HEK293 (cell line): ENCODE measurements at regions not wholly inside any gene's neighbourhood (a gene's known extent, or its start where the extent isn't known, plus 50 kb on each side); places are given as distances from the start of the nearest gene placed in this dataset.

Experiments
- CTCF ChIA-PET: fragments of 350-600 bp; formaldehyde crosslinking; extraction: SDS; loops from one replicate; lab custom pipeline; 2021; ENCODE audit warnings: antibody characterized with exemption; lab: Yijun Ruan, JAX
- POLR2A ChIA-PET: fragments of 300-600 bp; formaldehyde crosslinking; extraction: SDS; loops from one replicate; lab custom pipeline; 2020; ENCODE audit warnings: antibody characterized with exemption, inconsistent platforms; lab: Yijun Ruan, JAX
- H3K27ac ChIP-seq: fragments of 200-500 bp; sonication (Bioruptor generic); 2 replicates; pipeline ENCODE4 v1.5.1; 2014; ENCODE audit warnings: low read depth, low read length, control low read depth, inconsistent platforms; ENCODE audit errors: extremely low read depth
- H3K36me3 ChIP-seq, 2 experiments: fragments of 200-500 bp in 1 of 2; sonication (Bioruptor generic) in 1 of 2; 1 replicate in 1 of 2; 2 replicates in 1 of 2; pipeline ENCODE4 v1.5.1; 2014 to 2017; ENCODE audit warnings: inconsistent platforms in 2 of 2, low read length in 2 of 2; ENCODE audit not compliant: control insufficient read depth in 2 of 2, insufficient read depth in 1 of 2
- H3K4me1 ChIP-seq: fragments of 200-500 bp; sonication (Bioruptor generic); 2 replicates; pipeline ENCODE4 v1.5.1; 2014; ENCODE audit warnings: mild to moderate bottlenecking, low read length, inconsistent platforms; ENCODE audit not compliant: control insufficient read depth, insufficient read depth
- H3K4me3 ChIP-seq: 2 replicates; pipeline ENCODE4 v1.5.1; 2011; ENCODE audit warnings: low read depth, mild to moderate bottlenecking, control low read depth, low read length, moderate library complexity
- H3K9me3 ChIP-seq: fragments of 200-500 bp; sonication (Bioruptor generic); 2 replicates; pipeline ENCODE4 v1.5.1; 2014; ENCODE audit warnings: low read depth, low read length, inconsistent platforms; ENCODE audit not compliant: control insufficient read depth, insufficient read depth
- GLIS1 ChIP-seq: fragments of 450-650 bp; formaldehyde crosslinking; IDR thresholded peaks from 2 replicates; pipeline ENCODE4 v1.5.1; 2016; ENCODE audit warnings: missing biosample characterization, missing genetic modification characterization
- KLF1 ChIP-seq: fragments of 450-650 bp; formaldehyde crosslinking; IDR thresholded peaks from 2 replicates; pipeline ENCODE4 v1.5.1; 2016; ENCODE audit warnings: missing biosample characterization, missing genetic modification characterization
- OSR2 ChIP-seq: fragments of 450-650 bp; formaldehyde crosslinking; IDR thresholded peaks from 2 replicates; pipeline ENCODE4 v1.5.1; 2016; ENCODE audit warnings: missing biosample characterization, missing genetic modification characterization
- OVOL3 ChIP-seq: fragments of 450-650 bp; formaldehyde crosslinking; IDR thresholded peaks from 2 replicates; pipeline ENCODE4 v1.5.1; 2016; ENCODE audit warnings: missing biosample characterization, missing genetic modification characterization
- PRDM1 ChIP-seq: fragments of 450-650 bp; formaldehyde crosslinking; IDR thresholded peaks from 2 replicates; pipeline ENCODE4; 2016; ENCODE audit warnings: missing biosample characterization, missing genetic modification characterization
- SP3 ChIP-seq: fragments of 450-650 bp; formaldehyde crosslinking; IDR thresholded peaks from 2 replicates; pipeline ENCODE4 v1.5.1; 2016; ENCODE audit warnings: missing biosample characterization, missing genetic modification characterization
- YY1 ChIP-seq: fragments of 450-650 bp; formaldehyde crosslinking; IDR thresholded peaks from 2 replicates; pipeline ENCODE4 v1.5.1; 2018; ENCODE audit warnings: missing biosample characterization, missing genetic modification characterization
- ZBTB20 ChIP-seq: fragments of 450-650 bp; formaldehyde crosslinking; IDR thresholded peaks from 2 replicates; pipeline ENCODE4 v1.5.1; 2016; ENCODE audit warnings: missing biosample characterization, missing genetic modification characterization
- ZNF146 ChIP-seq: fragments of 450-650 bp; formaldehyde crosslinking; IDR thresholded peaks from 2 replicates; pipeline ENCODE4 v1.5.1; 2016; ENCODE audit warnings: missing biosample characterization, missing genetic modification characterization
- ZNF169 ChIP-seq: fragments of 450-650 bp; formaldehyde crosslinking; IDR thresholded peaks from 2 replicates; pipeline ENCODE4 v1.5.1; 2016; ENCODE audit warnings: missing biosample characterization, missing genetic modification characterization
- ZNF366 ChIP-seq: fragments of 450-650 bp; formaldehyde crosslinking; conservative IDR thresholded peaks from 2 replicates; pipeline ENCODE4 v1.5.1; 2016; ENCODE audit warnings: missing biosample characterization, missing genetic modification characterization
- ZNF37A ChIP-seq: fragments of 450-650 bp; IDR thresholded peaks from 2 replicates; pipeline ENCODE4 v1.5.1; 2018; ENCODE audit warnings: missing biosample characterization, missing genetic modification characterization
- ZNF416 ChIP-seq: fragments of 450-650 bp; formaldehyde crosslinking; IDR thresholded peaks from 2 replicates; pipeline ENCODE4 v1.5.1; 2016; ENCODE audit warnings: missing biosample characterization, missing genetic modification characterization
- ZNF529 ChIP-seq: fragments of 450-650 bp; formaldehyde crosslinking; IDR thresholded peaks from 2 replicates; pipeline ENCODE4 v1.5.1; 2017; ENCODE audit warnings: missing genetic modification characterization, missing biosample characterization; ENCODE audit not compliant: insufficient replicate concordance
- ZNF571 ChIP-seq: fragments of 450-650 bp; formaldehyde crosslinking; IDR thresholded peaks from 2 replicates; pipeline ENCODE4 v1.5.0; 2017; ENCODE audit warnings: missing biosample characterization, missing genetic modification characterization
- ZNF585B ChIP-seq: fragments of 450-650 bp; formaldehyde crosslinking; IDR thresholded peaks from 2 replicates; pipeline ENCODE4 v1.5.1; 2016; ENCODE audit warnings: missing biosample characterization, missing genetic modification characterization
- ZNF707 ChIP-seq: fragments of 450-650 bp; formaldehyde crosslinking; IDR thresholded peaks from 2 replicates; pipeline ENCODE4 v1.5.1; 2016; ENCODE audit warnings: missing biosample characterization, missing genetic modification characterization
- ZNF776 ChIP-seq: fragments of 450-650 bp; formaldehyde crosslinking; IDR thresholded peaks from 2 replicates; pipeline ENCODE4 v1.5.0; 2017; ENCODE audit warnings: missing biosample characterization, missing genetic modification characterization, borderline replicate concordance
- ZNF843 ChIP-seq: fragments of 450-650 bp; formaldehyde crosslinking; IDR thresholded peaks from 2 replicates; pipeline ENCODE4 v1.5.1; 2016; ENCODE audit warnings: missing biosample characterization, missing genetic modification characterization
- TF ChIP-seq, protein P1 (sequence below): fragments of 450-650 bp; formaldehyde crosslinking; IDR thresholded peaks from 2 replicates; pipeline ENCODE4 v1.5.1; 2016; ENCODE audit warnings: missing biosample characterization, missing genetic modification characterization
- TF ChIP-seq, protein P2 (sequence below): fragments of 450-650 bp; formaldehyde crosslinking; IDR thresholded peaks from 2 replicates; pipeline ENCODE4 v1.5.1; 2016; ENCODE audit warnings: missing biosample characterization, missing genetic modification characterization
- TF ChIP-seq, protein P3 (sequence below): fragments of 450-650 bp; formaldehyde crosslinking; IDR thresholded peaks from 2 replicates; pipeline ENCODE4 v1.5.1; 2016; ENCODE audit warnings: missing biosample characterization, missing genetic modification characterization, borderline replicate concordance
- TF ChIP-seq, protein P4 (sequence below): fragments of 450-650 bp; formaldehyde crosslinking; IDR thresholded peaks from 2 replicates; pipeline ENCODE4 v1.5.1; 2016; ENCODE audit warnings: missing biosample characterization, missing genetic modification characterization

DNA sequence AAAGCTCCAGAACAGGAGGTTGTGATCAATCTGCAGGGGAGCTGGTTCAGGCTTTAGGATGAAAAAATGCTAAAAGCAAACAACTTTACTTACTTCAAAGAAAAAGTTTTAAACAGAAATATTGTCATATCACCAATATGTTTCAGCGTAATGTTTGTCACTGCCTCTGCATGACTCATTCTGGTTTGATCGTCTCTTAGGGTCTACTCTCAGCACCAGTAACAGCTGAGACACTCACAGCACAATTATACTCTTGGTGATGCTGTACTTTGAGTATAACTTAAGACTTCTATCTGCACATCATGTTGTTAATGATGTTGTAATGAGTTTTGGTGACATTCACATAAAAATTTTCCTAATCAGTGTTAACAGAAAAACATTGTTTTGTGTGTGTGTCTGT lies 665.4 kb downstream of the EPM2A start:
- H3K4me1 ChIP-seq, result no peaks in the 10 kb centered on the region
- TF ChIP-seq ZNF169 (tag by site-specific recombination), result no peak
- POLR2A ChIA-PET, result no interaction called here
- no peaks in the 10 kb centered on the region for H3K36me3 ChIP-seq
- no peak overlapping the region for H3K27ac ChIP-seq
- no peaks in the 10 kb centered on the region for H3K9me3 ChIP-seq
- no peak overlapping the region for H3K4me3 ChIP-seq
- CTCF ChIA-PET, result no interaction called here

DNA sequence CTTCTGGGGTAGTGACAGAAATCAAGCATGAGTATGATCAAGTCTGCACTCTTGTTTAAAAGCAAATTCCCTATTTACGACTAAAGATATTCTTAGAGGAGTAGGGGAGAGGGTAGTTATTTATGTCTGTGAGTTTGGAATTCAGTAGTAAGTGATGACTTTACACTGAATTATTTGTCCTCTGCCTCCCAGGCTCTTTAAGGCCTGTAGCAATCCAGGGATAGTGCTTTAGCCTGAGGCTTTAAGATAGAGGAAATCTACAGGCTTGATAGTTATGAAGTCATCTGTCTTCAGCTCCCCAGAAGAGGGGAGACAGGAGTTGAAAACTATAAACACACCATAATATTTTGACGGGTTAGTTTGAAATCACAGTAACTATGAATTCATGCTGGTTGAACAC lies 664.5 kb downstream of the EPM2A start:
- Histone ChIP-seq H3K9me3 (no peaks in the 10 kb centered on the region), H3K27ac (no peak overlapping the region), H3K4me1 (no peaks in the 10 kb centered on the region), H3K4me3 (no peak overlapping the region), H3K36me3 (no peaks in the 10 kb centered on the region)
- TF ChIP-seq ZNF585B (no peak), ZNF366 (tag by site-specific recombination) (no peak), ZNF571 (tag by site-specific recombination) (no peak), OVOL3 (no peak), ZNF776 (tag by site-specific recombination) (no peak), ZNF707 (tag by site-specific recombination) (no peak), KLF1 (no peak)
- TF ChIP-seq, protein P1, sequence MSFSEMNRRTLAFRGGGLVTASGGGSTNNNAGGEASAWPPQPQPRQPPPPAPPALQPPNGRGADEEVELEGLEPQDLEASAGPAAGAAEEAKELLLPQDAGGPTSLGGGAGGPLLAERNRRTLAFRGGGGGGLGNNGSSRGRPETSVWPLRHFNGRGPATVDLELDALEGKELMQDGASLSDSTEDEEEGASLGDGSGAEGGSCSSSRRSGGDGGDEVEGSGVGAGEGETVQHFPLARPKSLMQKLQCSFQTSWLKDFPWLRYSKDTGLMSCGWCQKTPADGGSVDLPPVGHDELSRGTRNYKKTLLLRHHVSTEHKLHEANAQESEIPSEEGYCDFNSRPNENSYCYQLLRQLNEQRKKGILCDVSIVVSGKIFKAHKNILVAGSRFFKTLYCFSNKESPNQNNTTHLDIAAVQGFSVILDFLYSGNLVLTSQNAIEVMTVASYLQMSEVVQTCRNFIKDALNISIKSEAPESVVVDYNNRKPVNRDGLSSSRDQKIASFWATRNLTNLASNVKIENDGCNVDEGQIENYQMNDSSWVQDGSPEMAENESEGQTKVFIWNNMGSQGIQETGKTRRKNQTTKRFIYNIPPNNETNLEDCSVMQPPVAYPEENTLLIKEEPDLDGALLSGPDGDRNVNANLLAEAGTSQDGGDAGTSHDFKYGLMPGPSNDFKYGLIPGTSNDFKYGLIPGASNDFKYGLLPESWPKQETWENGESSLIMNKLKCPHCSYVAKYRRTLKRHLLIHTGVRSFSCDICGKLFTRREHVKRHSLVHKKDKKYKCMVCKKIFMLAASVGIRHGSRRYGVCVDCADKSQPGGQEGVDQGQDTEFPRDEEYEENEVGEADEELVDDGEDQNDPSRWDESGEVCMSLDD (tag by site-specific recombination), result no peak
- CTCF ChIA-PET, result no interaction called here
- POLR2A ChIA-PET, result no interaction called here

DNA sequence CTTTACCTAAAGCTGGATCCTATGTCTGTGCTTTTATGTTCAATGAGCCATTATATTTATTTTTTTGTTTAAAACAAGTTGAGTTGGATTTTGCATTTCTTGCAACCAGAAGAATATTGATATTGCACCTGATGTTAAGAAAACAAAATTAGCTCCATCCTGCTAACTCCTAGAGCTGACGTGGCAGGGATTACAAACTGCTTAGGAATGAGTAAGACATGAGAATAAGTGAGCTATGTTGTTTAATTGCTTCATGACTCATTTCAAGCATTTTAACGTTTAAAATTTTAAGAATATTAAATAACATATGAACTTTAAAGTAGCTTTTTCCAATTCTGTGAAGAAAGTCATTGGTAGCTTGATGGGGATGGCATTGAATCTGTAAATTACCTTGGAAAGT lies 663.5 kb downstream of the EPM2A start:
- Histone ChIP-seq H3K36me3 (no peaks in the 10 kb centered on the region), H3K4me1 (no peaks in the 10 kb centered on the region), H3K27ac (no peak overlapping the region), H3K4me3 (no peak overlapping the region), H3K9me3 (no peaks in the 10 kb centered on the region)
- ChIA-PET POLR2A (no interaction called here), CTCF (interaction anchor here (0.6 kb wide), 1 partner anchor 282 kb away, joined by 3 read pairs; no protein-coding TSS in a partner anchor)
- TF ChIP-seq OSR2 (tag by site-specific recombination), result no peak
- TF ChIP-seq ZNF529 (tag by site-specific recombination), result no peak
- TF ChIP-seq ZNF843, result no peak
- TF ChIP-seq, protein P2, sequence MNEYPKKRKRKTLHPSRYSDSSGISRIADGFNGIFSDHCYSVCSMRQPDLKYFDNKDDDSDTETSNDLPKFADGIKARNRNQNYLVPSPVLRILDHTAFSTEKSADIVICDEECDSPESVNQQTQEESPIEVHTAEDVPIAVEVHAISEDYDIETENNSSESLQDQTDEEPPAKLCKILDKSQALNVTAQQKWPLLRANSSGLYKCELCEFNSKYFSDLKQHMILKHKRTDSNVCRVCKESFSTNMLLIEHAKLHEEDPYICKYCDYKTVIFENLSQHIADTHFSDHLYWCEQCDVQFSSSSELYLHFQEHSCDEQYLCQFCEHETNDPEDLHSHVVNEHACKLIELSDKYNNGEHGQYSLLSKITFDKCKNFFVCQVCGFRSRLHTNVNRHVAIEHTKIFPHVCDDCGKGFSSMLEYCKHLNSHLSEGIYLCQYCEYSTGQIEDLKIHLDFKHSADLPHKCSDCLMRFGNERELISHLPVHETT, result no peak
- TF ChIP-seq, protein P3, sequence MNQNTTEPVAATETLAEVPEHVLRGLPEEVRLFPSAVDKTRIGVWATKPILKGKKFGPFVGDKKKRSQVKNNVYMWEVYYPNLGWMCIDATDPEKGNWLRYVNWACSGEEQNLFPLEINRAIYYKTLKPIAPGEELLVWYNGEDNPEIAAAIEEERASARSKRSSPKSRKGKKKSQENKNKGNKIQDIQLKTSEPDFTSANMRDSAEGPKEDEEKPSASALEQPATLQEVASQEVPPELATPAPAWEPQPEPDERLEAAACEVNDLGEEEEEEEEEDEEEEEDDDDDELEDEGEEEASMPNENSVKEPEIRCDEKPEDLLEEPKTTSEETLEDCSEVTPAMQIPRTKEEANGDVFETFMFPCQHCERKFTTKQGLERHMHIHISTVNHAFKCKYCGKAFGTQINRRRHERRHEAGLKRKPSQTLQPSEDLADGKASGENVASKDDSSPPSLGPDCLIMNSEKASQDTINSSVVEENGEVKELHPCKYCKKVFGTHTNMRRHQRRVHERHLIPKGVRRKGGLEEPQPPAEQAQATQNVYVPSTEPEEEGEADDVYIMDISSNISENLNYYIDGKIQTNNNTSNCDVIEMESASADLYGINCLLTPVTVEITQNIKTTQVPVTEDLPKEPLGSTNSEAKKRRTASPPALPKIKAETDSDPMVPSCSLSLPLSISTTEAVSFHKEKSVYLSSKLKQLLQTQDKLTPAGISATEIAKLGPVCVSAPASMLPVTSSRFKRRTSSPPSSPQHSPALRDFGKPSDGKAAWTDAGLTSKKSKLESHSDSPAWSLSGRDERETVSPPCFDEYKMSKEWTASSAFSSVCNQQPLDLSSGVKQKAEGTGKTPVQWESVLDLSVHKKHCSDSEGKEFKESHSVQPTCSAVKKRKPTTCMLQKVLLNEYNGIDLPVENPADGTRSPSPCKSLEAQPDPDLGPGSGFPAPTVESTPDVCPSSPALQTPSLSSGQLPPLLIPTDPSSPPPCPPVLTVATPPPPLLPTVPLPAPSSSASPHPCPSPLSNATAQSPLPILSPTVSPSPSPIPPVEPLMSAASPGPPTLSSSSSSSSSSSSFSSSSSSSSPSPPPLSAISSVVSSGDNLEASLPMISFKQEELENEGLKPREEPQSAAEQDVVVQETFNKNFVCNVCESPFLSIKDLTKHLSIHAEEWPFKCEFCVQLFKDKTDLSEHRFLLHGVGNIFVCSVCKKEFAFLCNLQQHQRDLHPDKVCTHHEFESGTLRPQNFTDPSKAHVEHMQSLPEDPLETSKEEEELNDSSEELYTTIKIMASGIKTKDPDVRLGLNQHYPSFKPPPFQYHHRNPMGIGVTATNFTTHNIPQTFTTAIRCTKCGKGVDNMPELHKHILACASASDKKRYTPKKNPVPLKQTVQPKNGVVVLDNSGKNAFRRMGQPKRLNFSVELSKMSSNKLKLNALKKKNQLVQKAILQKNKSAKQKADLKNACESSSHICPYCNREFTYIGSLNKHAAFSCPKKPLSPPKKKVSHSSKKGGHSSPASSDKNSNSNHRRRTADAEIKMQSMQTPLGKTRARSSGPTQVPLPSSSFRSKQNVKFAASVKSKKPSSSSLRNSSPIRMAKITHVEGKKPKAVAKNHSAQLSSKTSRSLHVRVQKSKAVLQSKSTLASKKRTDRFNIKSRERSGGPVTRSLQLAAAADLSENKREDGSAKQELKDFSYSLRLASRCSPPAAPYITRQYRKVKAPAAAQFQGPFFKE (tag by site-specific recombination), result no peak
- no peak for TF ChIP-seq SP3
- no peak for TF ChIP-seq ZBTB20 (tag by site-specific recombination)
- TF ChIP-seq YY1 (tag by site-specific recombination), result no peak
- TF ChIP-seq, protein P4, sequence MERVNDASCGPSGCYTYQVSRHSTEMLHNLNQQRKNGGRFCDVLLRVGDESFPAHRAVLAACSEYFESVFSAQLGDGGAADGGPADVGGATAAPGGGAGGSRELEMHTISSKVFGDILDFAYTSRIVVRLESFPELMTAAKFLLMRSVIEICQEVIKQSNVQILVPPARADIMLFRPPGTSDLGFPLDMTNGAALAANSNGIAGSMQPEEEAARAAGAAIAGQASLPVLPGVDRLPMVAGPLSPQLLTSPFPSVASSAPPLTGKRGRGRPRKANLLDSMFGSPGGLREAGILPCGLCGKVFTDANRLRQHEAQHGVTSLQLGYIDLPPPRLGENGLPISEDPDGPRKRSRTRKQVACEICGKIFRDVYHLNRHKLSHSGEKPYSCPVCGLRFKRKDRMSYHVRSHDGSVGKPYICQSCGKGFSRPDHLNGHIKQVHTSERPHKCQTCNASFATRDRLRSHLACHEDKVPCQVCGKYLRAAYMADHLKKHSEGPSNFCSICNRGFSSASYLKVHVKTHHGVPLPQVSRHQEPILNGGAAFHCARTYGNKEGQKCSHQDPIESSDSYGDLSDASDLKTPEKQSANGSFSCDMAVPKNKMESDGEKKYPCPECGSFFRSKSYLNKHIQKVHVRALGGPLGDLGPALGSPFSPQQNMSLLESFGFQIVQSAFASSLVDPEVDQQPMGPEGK, result no peak
- no peak for TF ChIP-seq ZNF416 (tag by site-specific recombination)
- TF ChIP-seq PRDM1 (tag by site-specific recombination), result no peak
- no peak for TF ChIP-seq ZNF37A (tag by site-specific recombination)
- TF ChIP-seq GLIS1 (tag by site-specific recombination), result no peak
- no peak for TF ChIP-seq ZNF146 (tag by site-specific recombination)
